ENCODE measurements at regions not wholly inside any gene's neighbourhood (a gene's known extent, or its start where the extent isn't known, plus 50 kb on each side); places are given as distances from the start of the nearest gene placed in this dataset.
"Not testable (repeated sequence)": the region's sequence is repeated elsewhere in the genome, so short reads cannot be mapped to it uniquely, and the experiment has no call there.

GRCh38 chr5:163355811-163356210 lies 81.6 kb upstream of the CCNG1 start:
- TF ChIP-seq FOXM1 (IDR thresholded peaks at IDR 0.05; ENCODE audit: borderline replicate concordance); FOXA1 (IDR thresholded peaks at IDR 0.05); BHLHE40 (IDR thresholded peaks at IDR 0.05; ENCODE audit: borderline replicate concordance); ZNF384 (IDR thresholded peaks at IDR 0.05): not testable (repeated sequence)

Data from HEK293T (cell line).